Chondrocyte (in vitro differentiated cells): ENCODE measurements at regions not wholly inside any gene's neighbourhood (a gene's known extent, or its start where the extent isn't known, plus 50 kb on each side); places are given as distances from the start of the nearest gene placed in this dataset.

Source experiments
- DNase-seq: peaks from one replicate; pipeline ENCODE4 v3.0.0; 2021; ENCODE audit warnings: mixed read lengths, low spot score
- H3K27ac Mint-ChIP-seq: one replicate; pipeline ENCODE4 v1.8.0; 2021; ENCODE audit warnings: mild to moderate bottlenecking, moderate library complexity, mixed read lengths; ENCODE audit not compliant: unreplicated experiment
- H3K27me3 Mint-ChIP-seq: 2 replicates; pipeline ENCODE4 v1.8.0; 2021; ENCODE audit warnings: low read depth, mixed read lengths
- H3K36me3 Mint-ChIP-seq: 2 replicates; pipeline ENCODE4 v1.8.0; 2021; ENCODE audit warnings: low read depth, mixed read lengths
- H3K4me1 Mint-ChIP-seq: 2 replicates; pipeline ENCODE4 v1.8.0; 2021; ENCODE audit warnings: low read depth, mild to moderate bottlenecking, mixed read lengths
- H3K4me3 Mint-ChIP-seq: one replicate; pipeline ENCODE4 v1.8.0; 2021; ENCODE audit warnings: mild to moderate bottlenecking, moderate library complexity, mixed read lengths; ENCODE audit not compliant: unreplicated experiment
- H3K9me3 Mint-ChIP-seq: 2 replicates; pipeline ENCODE4 v1.8.0; 2021; ENCODE audit warnings: low read depth, mixed read lengths
- CTCF ChIP-seq: fragments of 200-600 bp; sonication (generic); IDR thresholded peaks from 2 replicates; pipeline ENCODE4 v1.5.0; 2021; ENCODE audit warnings: antibody characterized with exemption, mild to moderate bottlenecking, moderate library complexity

- DNase-seq: no peak
- Mint-ChIP-seq H3K9me3 (peaks cover 8% of the 10 kb centered on the region), H3K36me3 (no peaks in the 10 kb centered on the region), H3K4me1 (no peaks in the 10 kb centered on the region), H3K4me3 (no peak overlapping the region), H3K27me3 (no peaks in the 10 kb centered on the region), H3K27ac (no peak overlapping the region)
- no peak for TF ChIP-seq CTCF
Measured at GRCh38 chr15:87082581-87082980, 1002.9 kb downstream of the AGBL1 start.

GRCh38 chr15:87080547-87080946, 1000.9 kb downstream of the AGBL1 start:
- no peak overlapping the region for H3K27ac Mint-ChIP-seq
- H3K4me3 Mint-ChIP-seq: no peak overlapping the region
- H3K36me3 Mint-ChIP-seq: no peaks in the 10 kb centered on the region
- peaks cover 6% of the 10 kb centered on the region for H3K9me3 Mint-ChIP-seq
- H3K27me3 Mint-ChIP-seq: no peaks in the 10 kb centered on the region
- TF ChIP-seq CTCF: no peak
- H3K4me1 Mint-ChIP-seq: no peaks in the 10 kb centered on the region
- no peak for DNase-seq
